K562 (cell line): ENCODE measurements at regions not wholly inside any gene's neighbourhood (a gene's known extent, or its start where the extent isn't known, plus 50 kb on each side); places are given as distances from the start of the nearest gene placed in this dataset.

Experiments used
- ARID1B ChIP-seq: fragments of 450-650 bp; IDR thresholded peaks from 2 replicates; pipeline ENCODE4 v1.6.1; 2016; ENCODE audit warnings: antibody characterized with exemption, mild to moderate bottlenecking, inconsistent platforms
- CBFA2T3 ChIP-seq: fragments of 450-650 bp; IDR thresholded peaks from 2 replicates; pipeline ENCODE4 v1.6.1; 2017
- HMBOX1 ChIP-seq: sonication (generic); IDR thresholded peaks from 2 replicates; pipeline ENCODE4 v1.6.1; 2016
- STAT5A ChIP-seq: IDR thresholded peaks from 2 replicates; pipeline ENCODE4 v1.6.1; 2012; ENCODE audit warnings: low read length, inconsistent platforms, borderline replicate concordance
- ZNF592 ChIP-seq: fragments of 450-650 bp; IDR thresholded peaks from 2 replicates; pipeline ENCODE4 v1.6.1; 2017; ENCODE audit warnings: antibody characterized with exemption, mild to moderate bottlenecking

- TF ChIP-seq STAT5A (peak; percentile 25; the same call in 1 of the 2 replicates), ZNF592 (peak; percentile 46; the same call in 1 of the 2 replicates), HMBOX1 (peak; percentile 94), CBFA2T3 (peak; percentile 21; the same call in 1 of the 2 replicates), ARID1B (peak; percentile 19; the same call in 1 of the 2 replicates)
- TF ChIP-seq, all 486 proteins: peak for 7
These were observed 289.2 kb upstream of the SLC39A10 start (continued) for GRCh38 chr2:195367809-195368208.
